Keratinocyte (primary cell): ENCODE measurements at regions not wholly inside any gene's neighbourhood (a gene's known extent, or its start where the extent isn't known, plus 50 kb on each side); places are given as distances from the start of the nearest gene placed in this dataset.

ENCODE experiments used
- DNase-seq: peaks from one replicate; pipeline ENCODE4 v3.0.0-alpha.2; 2011; ENCODE audit warnings: low read depth, missing footprints, low spot score
- FAIRE-seq: peaks from 2 replicates; lab custom pipeline; 2011; peaks lifted over from hg19 to GRCh38; lab: Jason Lieb, UNC
- H2AFZ ChIP-seq: 2 replicates; pipeline ENCODE4 v1.6.0; 2012; ENCODE audit warnings: low read length, control low read depth, inconsistent platforms; ENCODE audit not compliant: control insufficient read depth
- H3K27ac ChIP-seq: 2 replicates; pipeline ENCODE4 v1.5.1; 2011; ENCODE audit warnings: low read length; ENCODE audit not compliant: control insufficient read depth, insufficient read depth
- H3K27me3 ChIP-seq: 3 replicates; pipeline ENCODE4 v1.6.0; 2011; ENCODE audit warnings: low read length; ENCODE audit not compliant: control insufficient read depth, insufficient read depth; ENCODE audit errors: extremely low read depth
- H3K36me3 ChIP-seq, 2 experiments: 2 replicates in 1 of 2; 3 replicates in 1 of 2; pipeline ENCODE4 v1.5.1; 2011; ENCODE audit warnings: low read length in 2 of 2, mild to moderate bottlenecking in 1 of 2; ENCODE audit not compliant: control insufficient read depth in 2 of 2, insufficient read depth in 2 of 2; ENCODE audit errors: extremely low read depth in 1 of 2
- H3K4me1 ChIP-seq: 3 replicates; pipeline ENCODE4 v1.5.1; 2011; ENCODE audit warnings: low read length; ENCODE audit not compliant: control insufficient read depth, insufficient read depth; ENCODE audit errors: extremely low read depth
- H3K4me2 ChIP-seq: 3 replicates; pipeline ENCODE4 v1.6.0; 2011; ENCODE audit warnings: low read depth, low read length; ENCODE audit not compliant: control insufficient read depth, insufficient read depth; ENCODE audit errors: extremely low read depth
- H3K4me3 ChIP-seq, 3 experiments: fragments of 200-600 bp in 1 of 3; sonication (generic) in 1 of 3; 2 replicates in 2 of 3; 3 replicates in 1 of 3; pipeline ENCODE4 v1.5.1; 2011 to 2016; ENCODE audit warnings: low read length in 3 of 3, mild to moderate bottlenecking in 3 of 3, control low read depth in 2 of 3, inconsistent platforms in 1 of 3, low read depth in 1 of 3, mixed read lengths in 1 of 3, mixed run types in 1 of 3, moderate library complexity in 1 of 3; ENCODE audit not compliant: control insufficient read depth in 2 of 3, insufficient read depth in 2 of 3; ENCODE audit errors: extremely low read depth in 1 of 3
- H3K79me2 ChIP-seq: 2 replicates; pipeline ENCODE4 v1.6.0; 2012; ENCODE audit warnings: low read length; ENCODE audit not compliant: control insufficient read depth, insufficient read depth
- H3K9ac ChIP-seq: 3 replicates; pipeline ENCODE4 v1.6.0; 2011; ENCODE audit warnings: low read length; ENCODE audit not compliant: control insufficient read depth, insufficient read depth; ENCODE audit errors: extremely low read depth
- H3K9me1 ChIP-seq: 3 replicates; pipeline ENCODE4 v1.6.0; 2011; ENCODE audit warnings: low read length; ENCODE audit not compliant: control insufficient read depth, insufficient read depth; ENCODE audit errors: extremely low read depth
- H3K9me3 ChIP-seq: 2 replicates; pipeline ENCODE4 v1.5.1; 2012; ENCODE audit warnings: low read depth, low read length; ENCODE audit not compliant: control insufficient read depth
- H4K20me1 ChIP-seq: 3 replicates; pipeline ENCODE4 v1.6.0; 2011; ENCODE audit warnings: low read length; ENCODE audit not compliant: control insufficient read depth, insufficient read depth; ENCODE audit errors: extremely low read depth
- CTCF ChIP-seq, 3 experiments: IDR thresholded peaks in 1 of 3; conservative IDR thresholded peaks in 1 of 3; optimal IDR thresholded peaks in 1 of 3; 2 replicates in 2 of 3; 3 replicates in 1 of 3; pipeline versions ENCODE3 to v1.5.1; 2011; ENCODE audit warnings: low read length in 3 of 3, mild to moderate bottlenecking in 3 of 3, moderate library complexity in 2 of 3, control low read depth in 1 of 3, inconsistent platforms in 1 of 3; ENCODE audit not compliant: insufficient read depth in 2 of 3; ENCODE audit errors: extremely low read depth in 1 of 3
- EZH2 ChIP-seq: IDR thresholded peaks from one replicate; pipeline ENCODE4 v1.6.1; 2012; ENCODE audit warnings: inconsistent platforms, mild to moderate bottlenecking, low read length, moderate library complexity
- dilution Hi-C: fragments of 300-500 bp; cut with MboI; formaldehyde crosslinking; loops from one replicate; pipeline ENCODE4 v1.7.0; 2020; ENCODE audit warnings: low sequenced_read_pairs; ENCODE audit not compliant: extremely low pct_ligation_motif_present

- H3K4me1 ChIP-seq = peaks cover 22% of the 10 kb centered on the region
- H3K4me2 ChIP-seq = no peak overlapping the region
- no peaks in the 10 kb centered on the region for H3K36me3 ChIP-seq
- dilution Hi-C loops = no loop called here
- no peaks in the 10 kb centered on the region for H3K9me1 ChIP-seq
- TF ChIP-seq EZH2 (no peak), CTCF (optimal IDR thresholded peaks at IDR 0.05 in 1 of 3, IDR thresholded peaks at IDR 0.05 in 1 of 3, conservative IDR thresholded peaks at IDR 0.05 in 1 of 3; ENCODE audit: extremely low read depth in 1 of 3, insufficient read depth in 2 of 3, low read length in 3 of 3) (no peak)
- H3K27me3 ChIP-seq = no peaks in the 10 kb centered on the region
- H2AFZ ChIP-seq = peak overlapping the region; percentile 45
- H3K9ac ChIP-seq = no peak overlapping the region
- H4K20me1 ChIP-seq = no peaks in the 10 kb centered on the region
- H3K79me2 ChIP-seq = no peaks in the 10 kb centered on the region
- H3K4me3 ChIP-seq = no peak overlapping the region
- FAIRE-seq = no peak
- DNase-seq = no peak
- H3K27ac ChIP-seq = no peak overlapping the region
- H3K9me3 ChIP-seq = no peaks in the 10 kb centered on the region
Measured at GRCh38 chr14:51356381-51356780, 116.3 kb downstream of the TMX1 start.

GRCh38 chr14:51357250-51357649 lies 117.2 kb downstream of the TMX1 start:
- no peaks in the 10 kb centered on the region for H3K27me3 ChIP-seq
- DNase-seq = no peak
- dilution Hi-C loops = no loop called here
- no peak overlapping the region for H2AFZ ChIP-seq
- TF ChIP-seq EZH2 (no peak), CTCF (optimal IDR thresholded peaks at IDR 0.05 in 1 of 3, IDR thresholded peaks at IDR 0.05 in 1 of 3, conservative IDR thresholded peaks at IDR 0.05 in 1 of 3; ENCODE audit: extremely low read depth in 1 of 3, insufficient read depth in 2 of 3, low read length in 3 of 3) (no peak)
- H3K4me1 ChIP-seq = peaks cover 22% of the 10 kb centered on the region
- H3K36me3 ChIP-seq = no peaks in the 10 kb centered on the region
- no peak overlapping the region for H3K4me3 ChIP-seq
- no peaks in the 10 kb centered on the region for H3K9me3 ChIP-seq
- no peaks in the 10 kb centered on the region for H3K79me2 ChIP-seq
- H3K27ac ChIP-seq = no peak overlapping the region
- H3K9ac ChIP-seq = no peak overlapping the region
- H3K9me1 ChIP-seq = no peaks in the 10 kb centered on the region
- peak overlapping the region; percentile 0 for H3K4me2 ChIP-seq
- no peaks in the 10 kb centered on the region for H4K20me1 ChIP-seq
- FAIRE-seq = peak; percentile 67
